SK-MEL-5 (cell line): ENCODE measurements at regions not wholly inside any gene's neighbourhood (a gene's known extent, or its start where the extent isn't known, plus 50 kb on each side); places are given as distances from the start of the nearest gene placed in this dataset.

Experiments used
- DNase-seq: peaks from one replicate; pipeline ENCODE4 v3.0.0-alpha.2; 2016; ENCODE audit warnings: low read depth, low spot score
- in situ Hi-C: cut with HindIII; loops from 2 replicates; pipeline ENCODE4 v1.10.0; 2016; ENCODE audit warnings: low sequenced_read_pairs, high pct_unique_total_duplicates, low pct_unique_long_range_greater_than_20kb

- no peak for DNase-seq
- in situ Hi-C loops = no loop called here
Observed at GRCh38 chr2:15074751-15075700, 442.5 kb downstream of the LRATD1 start.

GRCh38 chr2:15076668-15077067, 444.2 kb downstream of the LRATD1 start:
- in situ Hi-C loops = no loop called here
- DNase-seq = no peak

- DNase-seq = no peak
- in situ Hi-C loops = no loop called here
Observed at GRCh38 chr2:15081356-15081755, 448.8 kb downstream of the LRATD1 start.

GRCh38 chr2:15082105-15083058, 449.9 kb downstream of the LRATD1 start:
- no peak for DNase-seq
- in situ Hi-C loops = no loop called here

GRCh38 chr2:15084826-15085489, 452.4 kb downstream of the LRATD1 start:
- in situ Hi-C loops = no loop called here

GRCh38 chr2:15092181-15092580, 459.7 kb downstream of the LRATD1 start:
- DNase-seq = no peak
- in situ Hi-C loops = no loop called here

More at GRCh38 chr2:15084826-15085489, 452.4 kb downstream of the LRATD1 start:
- no peak for DNase-seq

GRCh38 chr2:15092691-15093090, 460.2 kb downstream of the LRATD1 start:
- DNase-seq = no peak
- in situ Hi-C loops = no loop called here

GRCh38 chr2:15094161-15094560, 461.6 kb downstream of the LRATD1 start:
- in situ Hi-C loops = no loop called here
- no peak for DNase-seq

- in situ Hi-C loops = no loop called here
- DNase-seq = no peak
Observed at GRCh38 chr2:15096873-15097272, 464.3 kb downstream of the NBAS start.

GRCh38 chr2:15107137-15107536, 454.0 kb downstream of the NBAS start:
- DNase-seq = no peak
- in situ Hi-C loops = no loop called here

- in situ Hi-C loops = no loop called here
- DNase-seq = no peak
Observed at GRCh38 chr2:15111718-15112117, 449.4 kb downstream of the NBAS start.

GRCh38 chr2:15112216-15112615, 448.9 kb downstream of the NBAS start:
- in situ Hi-C loops = no loop called here
- DNase-seq = no peak

- in situ Hi-C loops = no loop called here
- no peak for DNase-seq
Observed at GRCh38 chr2:15115776-15116175, 445.4 kb downstream of the NBAS start.

- no peak for DNase-seq
- in situ Hi-C loops = no loop called here
Observed at GRCh38 chr2:15116830-15117229, 444.3 kb downstream of the NBAS start.
